ENCODE measurements at regions not wholly inside any gene's neighbourhood (a gene's known extent, or its start where the extent isn't known, plus 50 kb on each side); places are given as distances from the start of the nearest gene placed in this dataset.

DNA sequence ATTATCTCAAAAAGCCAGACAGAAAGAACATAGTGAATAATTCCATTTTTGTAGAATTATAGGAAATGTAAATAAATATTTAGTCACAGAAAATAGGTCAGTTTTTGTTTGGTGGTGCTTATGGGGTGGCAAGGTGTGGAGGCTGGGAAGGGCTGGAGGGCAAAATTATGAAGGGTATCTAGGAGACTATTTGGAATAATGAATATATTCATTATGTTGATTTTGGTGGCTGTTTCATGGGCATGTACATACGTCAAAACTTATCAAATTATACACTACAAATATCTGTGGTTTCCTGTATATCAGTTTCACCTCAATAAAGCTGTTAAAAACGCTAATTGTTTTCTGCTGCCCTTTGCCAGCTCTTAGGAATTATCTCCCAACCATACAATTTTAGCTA, 298.7 kb upstream of the GOLIM4 start:
- TF ChIP-seq EP300 (IDR thresholded peaks at IDR 0.05; ENCODE audit: borderline replicate concordance) (no peak), YY1 (IDR thresholded peaks at IDR 0.05; ENCODE audit: low read depth) (no peak)
- TF ChIP-seq, protein P1, sequence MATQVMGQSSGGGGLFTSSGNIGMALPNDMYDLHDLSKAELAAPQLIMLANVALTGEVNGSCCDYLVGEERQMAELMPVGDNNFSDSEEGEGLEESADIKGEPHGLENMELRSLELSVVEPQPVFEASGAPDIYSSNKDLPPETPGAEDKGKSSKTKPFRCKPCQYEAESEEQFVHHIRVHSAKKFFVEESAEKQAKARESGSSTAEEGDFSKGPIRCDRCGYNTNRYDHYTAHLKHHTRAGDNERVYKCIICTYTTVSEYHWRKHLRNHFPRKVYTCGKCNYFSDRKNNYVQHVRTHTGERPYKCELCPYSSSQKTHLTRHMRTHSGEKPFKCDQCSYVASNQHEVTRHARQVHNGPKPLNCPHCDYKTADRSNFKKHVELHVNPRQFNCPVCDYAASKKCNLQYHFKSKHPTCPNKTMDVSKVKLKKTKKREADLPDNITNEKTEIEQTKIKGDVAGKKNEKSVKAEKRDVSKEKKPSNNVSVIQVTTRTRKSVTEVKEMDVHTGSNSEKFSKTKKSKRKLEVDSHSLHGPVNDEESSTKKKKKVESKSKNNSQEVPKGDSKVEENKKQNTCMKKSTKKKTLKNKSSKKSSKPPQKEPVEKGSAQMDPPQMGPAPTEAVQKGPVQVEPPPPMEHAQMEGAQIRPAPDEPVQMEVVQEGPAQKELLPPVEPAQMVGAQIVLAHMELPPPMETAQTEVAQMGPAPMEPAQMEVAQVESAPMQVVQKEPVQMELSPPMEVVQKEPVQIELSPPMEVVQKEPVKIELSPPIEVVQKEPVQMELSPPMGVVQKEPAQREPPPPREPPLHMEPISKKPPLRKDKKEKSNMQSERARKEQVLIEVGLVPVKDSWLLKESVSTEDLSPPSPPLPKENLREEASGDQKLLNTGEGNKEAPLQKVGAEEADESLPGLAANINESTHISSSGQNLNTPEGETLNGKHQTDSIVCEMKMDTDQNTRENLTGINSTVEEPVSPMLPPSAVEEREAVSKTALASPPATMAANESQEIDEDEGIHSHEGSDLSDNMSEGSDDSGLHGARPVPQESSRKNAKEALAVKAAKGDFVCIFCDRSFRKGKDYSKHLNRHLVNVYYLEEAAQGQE (IDR thresholded peaks at IDR 0.05; ENCODE audit: low read depth): no peak
